Activated CD4-positive, alpha-beta T cell treated with anti-CD3 and anti-CD28 coated beads, Interleukin-2, Interleukin-6, amounts not matched to agents 100 ng/mL and 50 ng/mL, durations not matched to agents 16 hours and 8 hours (primary cell): ENCODE measurements at regions not wholly inside any gene's neighbourhood (a gene's known extent, or its start where the extent isn't known, plus 50 kb on each side); places are given as distances from the start of the nearest gene placed in this dataset.

Source experiments
- DNase-seq: peaks from one replicate; pipeline ENCODE4 v3.0.0-alpha.2; 2020

DNA sequence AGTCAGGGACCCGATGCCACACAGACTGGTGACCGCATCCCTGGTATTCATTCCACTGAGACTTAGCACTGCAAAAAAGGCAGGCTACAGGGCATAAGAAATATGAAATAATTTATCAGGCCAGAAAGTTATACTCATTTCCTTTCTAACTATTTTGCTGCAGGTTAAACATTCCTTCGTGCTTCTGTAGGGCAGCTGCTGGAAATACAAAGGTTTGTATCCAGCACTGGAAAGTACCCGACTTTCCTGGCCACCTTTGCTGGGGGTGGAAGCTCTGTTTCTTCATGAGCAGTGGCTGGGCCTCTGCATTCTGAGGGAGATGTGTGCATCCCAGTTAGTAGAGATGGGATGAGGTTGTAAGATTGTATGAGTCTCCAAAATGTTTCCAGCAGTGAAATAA, 478.6 kb upstream of the WWC1 start:
- DNase-seq, result no peak

DNA sequence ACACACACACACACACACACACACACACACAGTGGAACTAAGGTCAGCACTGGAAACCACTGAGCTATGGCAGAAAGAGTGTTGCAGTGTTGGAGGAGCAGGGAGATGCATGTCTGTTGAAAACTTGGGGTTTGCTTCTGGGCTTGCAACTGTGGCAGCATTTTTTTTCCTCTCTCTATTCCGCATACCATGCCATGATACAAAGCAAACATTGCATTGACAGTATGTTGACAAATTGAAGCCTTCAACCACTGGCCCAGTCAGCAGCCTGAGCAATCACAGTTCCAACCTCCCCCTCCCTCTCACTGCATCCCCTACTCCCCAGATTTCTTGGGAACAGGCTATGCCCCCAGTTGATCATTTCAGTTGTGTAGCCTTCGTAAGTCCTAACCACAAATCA, 478.1 kb upstream of the WWC1 start:
- DNase-seq, result no peak

DNA sequence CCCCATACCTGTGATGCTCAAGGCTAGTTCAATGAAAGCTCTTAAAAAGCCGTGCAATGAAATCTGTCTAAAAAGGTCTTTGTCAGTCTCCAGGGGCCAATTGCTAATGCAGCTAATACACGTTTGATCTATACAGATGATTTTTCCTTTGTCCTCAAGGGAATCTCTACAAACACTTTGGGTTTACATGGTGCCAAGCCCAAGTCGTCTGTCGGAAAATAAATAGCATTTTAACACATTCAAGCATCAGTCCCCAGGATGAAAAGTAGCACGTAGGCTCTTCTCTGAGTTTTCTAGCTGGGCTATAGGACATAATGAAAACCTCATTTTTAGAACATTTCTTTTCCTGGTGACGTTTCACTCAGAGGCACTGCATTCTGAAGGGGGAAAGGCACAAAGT, 477.4 kb upstream of the WWC1 start:
- no peak for DNase-seq

DNA sequence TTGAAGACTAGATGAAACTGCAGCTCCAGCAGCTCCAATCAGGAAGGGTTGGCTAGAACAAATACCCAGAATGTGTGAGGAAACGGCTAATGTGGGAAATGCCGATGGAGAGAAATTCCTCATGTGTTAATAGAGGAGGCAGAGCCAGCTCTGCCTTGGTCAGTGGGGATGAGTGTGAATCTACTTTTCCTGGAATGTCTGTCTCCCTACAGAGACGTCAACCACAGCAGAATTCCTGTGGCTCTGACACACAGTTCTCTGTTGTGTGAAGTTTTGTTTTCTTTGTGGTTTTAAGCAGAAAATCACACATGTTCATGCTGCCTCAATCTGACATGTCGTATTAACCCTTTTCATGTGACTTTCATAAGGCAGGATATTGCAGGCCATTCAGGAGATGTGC, 476.6 kb upstream of the WWC1 start:
- DNase-seq, result no peak

DNA sequence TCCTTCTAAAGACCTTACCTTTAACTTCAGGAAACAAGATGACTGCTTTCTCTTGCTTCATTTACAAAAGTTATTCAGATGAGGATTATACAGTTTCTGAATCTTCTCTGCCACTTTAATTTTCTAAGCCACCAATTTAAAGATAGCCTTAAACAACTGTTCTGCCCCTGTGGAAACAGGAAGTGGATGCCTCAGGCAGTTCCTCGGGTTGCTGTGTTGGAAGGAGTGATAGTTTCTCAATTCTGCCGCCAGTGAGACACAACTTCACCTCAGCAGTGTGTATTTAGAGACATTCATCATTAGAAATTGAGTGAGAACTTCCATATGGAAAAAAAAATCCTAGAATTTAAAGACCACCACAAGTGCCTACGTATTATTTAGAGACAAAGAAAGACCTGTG, 475.1 kb upstream of the WWC1 start:
- DNase-seq, result no peak

DNA sequence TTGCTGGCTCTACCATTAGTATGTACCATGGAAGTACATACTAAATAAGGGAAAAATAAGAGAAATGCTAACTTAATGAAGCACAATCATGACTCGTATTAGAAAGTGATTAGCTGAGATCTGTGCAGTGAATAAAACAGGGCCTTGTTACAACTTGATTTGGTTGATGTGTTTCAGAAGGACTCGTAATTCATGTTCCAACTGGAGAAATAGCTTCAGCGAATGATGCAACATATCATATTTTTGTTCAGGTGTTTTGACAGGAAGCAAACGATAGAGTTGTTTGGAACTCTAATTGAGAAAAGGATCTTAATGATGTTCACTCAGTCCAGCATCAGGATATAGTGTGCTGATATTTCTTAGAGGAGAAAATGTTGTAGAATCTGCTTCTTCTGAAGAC, 474.6 kb upstream of the WWC1 start:
- DNase-seq, result no peak

DNA sequence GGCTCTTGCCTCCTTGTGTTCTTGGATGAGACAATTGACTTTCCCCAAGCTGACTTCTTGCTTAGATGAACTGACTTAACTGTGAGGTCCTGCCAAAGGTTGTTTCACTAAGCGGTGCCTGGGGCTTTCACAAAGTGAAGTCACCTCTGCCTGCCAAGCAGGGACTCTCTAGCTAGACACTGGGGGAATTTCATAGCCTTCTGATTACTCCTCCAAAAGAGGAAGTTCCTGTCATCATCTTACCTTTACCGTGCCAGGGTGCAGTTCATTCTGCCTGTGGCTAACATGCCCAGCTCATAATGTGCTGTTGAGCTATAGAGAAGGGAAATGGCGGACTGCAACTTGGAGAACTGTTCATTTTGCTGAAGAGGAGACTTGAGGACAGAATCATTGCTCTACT, 472.0 kb upstream of the WWC1 start:
- DNase-seq, result no peak

DNA sequence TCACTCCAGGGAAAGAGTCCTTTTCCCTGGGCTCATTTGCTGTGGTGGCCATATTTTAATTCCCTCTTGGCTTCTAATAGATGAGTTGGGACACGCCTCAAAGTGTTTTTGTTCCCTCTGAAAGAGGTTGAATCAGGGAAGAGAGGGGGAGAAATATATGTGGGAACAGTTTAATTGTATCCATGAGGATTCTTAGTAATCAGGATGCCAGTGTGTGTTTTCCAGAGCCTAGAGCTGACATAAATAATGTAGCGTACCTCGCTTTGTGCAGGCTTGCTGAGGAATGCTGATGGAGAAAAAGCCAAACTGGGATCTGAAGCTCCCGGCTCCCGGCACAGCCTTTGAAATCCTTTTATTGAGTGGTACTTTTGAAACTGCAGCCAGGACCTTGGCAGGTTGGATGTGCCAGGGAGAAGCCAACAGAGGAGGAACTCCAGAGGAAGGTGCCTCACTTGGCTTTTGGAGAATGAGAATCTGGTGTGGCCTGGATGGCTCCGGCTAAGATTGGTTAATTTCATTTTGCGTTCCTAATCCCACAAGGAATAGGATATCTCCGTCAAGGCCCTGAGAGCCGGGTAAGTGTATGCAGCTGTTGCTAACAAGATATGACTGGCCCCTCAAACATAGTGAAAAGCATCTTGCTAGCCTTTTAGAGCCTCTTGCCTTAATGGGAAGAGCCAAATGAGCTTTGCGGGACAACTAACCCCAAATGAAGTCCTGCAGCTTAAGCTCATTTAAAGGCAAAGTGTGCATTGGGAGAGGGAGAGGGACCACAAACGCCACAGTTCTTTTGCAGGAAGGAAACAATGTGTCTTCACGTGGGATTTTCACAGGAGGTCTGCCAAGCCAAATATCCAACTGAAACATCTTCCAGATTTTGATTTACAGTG, 471.1 kb upstream of the WWC1 start:
- no peak for DNase-seq

DNA sequence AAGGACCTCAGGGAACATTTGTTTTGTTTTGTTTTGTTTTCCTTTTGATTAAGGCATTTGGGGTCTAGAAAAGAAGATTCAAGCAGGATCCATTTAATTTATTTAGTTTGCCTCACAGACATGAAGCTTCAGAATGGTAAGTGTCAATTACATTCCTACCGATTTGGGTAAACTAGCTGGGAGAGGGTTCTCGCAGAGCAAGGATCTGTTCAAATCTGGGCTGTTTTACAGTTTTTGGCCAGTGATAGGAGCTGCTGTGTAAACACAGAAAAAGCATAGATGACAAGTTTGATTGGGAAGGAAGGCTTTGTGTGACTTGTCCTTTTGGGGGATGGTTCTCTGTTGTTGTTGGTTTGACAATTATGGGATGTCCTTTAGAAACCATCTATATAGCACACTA, 470.3 kb upstream of the WWC1 start:
- no peak for DNase-seq

DNA sequence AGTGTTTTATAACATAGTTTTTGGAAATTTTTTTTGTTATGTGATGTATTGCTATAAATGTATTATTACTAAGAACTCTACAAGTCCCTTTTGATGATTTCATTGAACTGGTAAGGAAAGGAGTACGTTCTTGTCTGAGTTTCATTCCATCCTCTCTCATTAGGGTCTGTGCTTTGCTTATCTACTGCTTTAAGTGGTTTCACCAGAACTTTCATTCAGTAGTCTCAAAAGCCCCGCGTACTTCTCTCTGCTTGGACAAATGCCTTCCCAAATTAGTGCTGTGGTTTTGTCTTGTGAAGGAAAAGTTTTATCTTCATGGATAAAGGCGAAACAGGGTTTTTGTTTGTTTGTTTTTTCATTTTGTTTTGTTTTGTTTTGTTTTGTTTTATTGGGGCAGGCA, 469.8 kb upstream of the WWC1 start:
- DNase-seq, result no peak

DNA sequence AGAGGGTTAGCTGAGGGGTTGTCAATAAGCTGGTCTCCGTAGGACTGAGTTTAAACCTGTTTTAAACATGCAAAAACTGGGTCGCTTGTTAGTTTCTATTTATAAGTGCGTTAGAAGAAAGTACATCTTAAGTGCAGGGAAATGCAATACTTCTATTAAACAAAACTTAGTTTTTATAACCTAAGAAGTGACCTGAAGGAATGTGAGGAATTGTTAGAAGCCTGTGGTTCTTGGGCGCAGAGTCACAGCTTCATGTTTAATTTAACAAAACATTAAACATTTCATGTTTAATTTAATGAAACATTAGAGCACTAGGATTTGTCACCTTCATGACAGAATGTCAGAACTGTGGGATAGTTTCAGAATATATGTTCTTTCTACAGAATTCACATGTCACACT, 469.2 kb upstream of the WWC1 start:
- DNase-seq, result no peak

DNA sequence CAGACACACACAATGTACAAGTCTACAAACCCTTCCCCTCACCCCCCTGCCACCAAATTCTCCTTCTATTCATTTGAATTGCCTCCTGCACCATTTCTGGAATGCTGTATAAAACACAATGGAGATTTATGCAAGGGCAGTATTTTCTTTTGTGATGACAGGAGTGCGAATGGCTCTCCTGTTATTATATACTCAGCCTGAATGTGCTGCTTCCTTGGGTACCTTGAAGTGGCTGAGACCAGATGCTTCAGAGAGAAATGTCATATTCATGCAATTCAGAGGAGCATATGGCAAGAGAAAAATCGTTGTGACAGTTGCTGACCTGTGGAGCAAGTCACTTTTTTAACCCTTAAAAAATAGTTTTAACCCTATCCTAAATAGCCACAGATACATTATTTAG, 468.0 kb upstream of the WWC1 start:
- no peak for DNase-seq

DNA sequence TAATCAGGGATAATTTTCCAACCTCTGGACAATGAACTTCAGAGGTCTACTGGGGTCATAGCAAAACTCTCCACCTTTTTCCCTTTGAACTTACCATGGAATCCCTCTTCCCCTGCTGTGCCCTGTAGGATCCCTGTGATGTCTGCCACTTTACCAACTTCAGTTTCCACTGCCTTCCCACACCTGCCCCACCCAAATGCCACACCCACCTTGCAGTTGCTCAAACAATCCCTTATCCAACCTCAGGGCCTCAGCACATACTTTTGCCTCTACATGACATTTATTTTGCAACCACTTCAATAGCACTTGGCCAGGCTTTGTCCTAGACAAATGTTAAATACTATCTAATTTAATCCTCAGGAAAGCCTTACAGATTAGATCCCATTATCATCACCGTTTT, 463.7 kb upstream of the WWC1 start:
- no peak for DNase-seq

DNA sequence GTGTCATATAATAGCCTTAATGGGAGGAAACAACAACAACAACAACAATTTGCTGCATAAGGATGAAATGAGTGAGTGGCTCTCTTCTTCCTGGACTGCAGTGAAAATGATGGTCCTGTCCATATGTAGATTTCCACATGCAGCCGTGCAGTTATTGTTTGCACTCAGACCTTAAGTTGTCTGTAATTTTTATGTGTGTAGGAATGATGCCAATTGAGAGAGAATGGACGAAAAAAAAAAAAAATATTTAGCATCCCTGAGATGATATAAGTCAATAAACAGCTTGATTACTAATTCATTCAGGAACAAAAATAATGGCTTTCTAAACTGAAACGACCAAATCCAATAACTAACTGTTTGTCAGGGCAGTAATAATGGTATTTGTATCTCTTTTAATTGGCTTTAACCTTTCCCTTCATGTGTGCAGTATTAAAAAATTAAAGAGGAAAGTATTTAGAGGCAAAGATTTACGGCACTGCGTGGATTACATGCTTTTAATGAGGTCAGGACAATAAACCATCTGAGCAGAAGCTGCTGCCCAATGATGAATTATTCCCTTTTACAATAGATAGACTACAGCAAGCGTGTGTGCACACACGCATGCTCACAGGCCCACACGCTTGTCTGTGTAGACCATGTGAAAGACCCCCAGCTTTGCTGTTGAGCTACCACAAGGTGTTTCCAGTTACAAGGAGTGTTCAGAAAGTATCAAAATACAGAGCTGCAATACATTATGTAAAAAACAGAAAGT, 459.5 kb upstream of the WWC1 start:
- DNase-seq, result no peak

DNA sequence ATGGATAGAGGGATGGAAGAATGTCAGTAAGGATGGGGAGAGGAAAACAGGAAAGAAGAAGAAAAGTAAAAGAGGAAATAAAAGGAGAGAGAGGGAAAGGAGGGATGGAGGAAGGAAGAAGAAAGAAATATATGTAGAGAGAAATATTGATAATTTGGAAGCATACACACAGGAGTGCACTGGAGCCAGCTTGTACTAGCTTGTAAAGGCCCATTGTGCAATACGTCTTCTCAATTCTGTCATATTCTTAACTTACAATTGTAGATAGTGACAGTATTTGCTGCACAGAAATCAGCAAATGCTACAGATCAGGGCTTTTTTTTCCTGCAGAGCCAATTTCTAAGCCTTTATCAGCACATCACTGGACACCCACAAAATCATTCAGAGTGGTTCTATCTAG, 458.8 kb upstream of the WWC1 start:
- DNase-seq, result no peak

DNA sequence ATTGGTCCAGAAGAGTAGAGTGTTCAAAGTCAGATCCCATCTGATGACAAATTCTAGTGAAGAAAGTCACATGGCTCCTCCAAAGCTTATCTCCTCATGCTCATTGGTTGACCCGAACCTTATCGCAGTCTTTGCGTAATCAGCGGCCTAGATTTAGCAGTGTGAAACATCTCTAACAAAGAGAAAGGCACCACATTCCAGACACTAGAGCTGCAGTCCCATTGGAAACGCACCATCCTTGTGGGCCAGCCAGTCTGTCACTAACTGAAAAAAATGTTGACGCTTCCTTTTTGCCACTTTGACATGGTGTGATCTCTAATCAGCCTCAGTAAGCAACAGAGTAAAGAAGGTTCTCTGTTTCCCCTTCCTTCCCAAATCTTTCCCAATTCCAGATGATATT, 458.0 kb upstream of the WWC1 start:
- DNase-seq, result no peak

DNA sequence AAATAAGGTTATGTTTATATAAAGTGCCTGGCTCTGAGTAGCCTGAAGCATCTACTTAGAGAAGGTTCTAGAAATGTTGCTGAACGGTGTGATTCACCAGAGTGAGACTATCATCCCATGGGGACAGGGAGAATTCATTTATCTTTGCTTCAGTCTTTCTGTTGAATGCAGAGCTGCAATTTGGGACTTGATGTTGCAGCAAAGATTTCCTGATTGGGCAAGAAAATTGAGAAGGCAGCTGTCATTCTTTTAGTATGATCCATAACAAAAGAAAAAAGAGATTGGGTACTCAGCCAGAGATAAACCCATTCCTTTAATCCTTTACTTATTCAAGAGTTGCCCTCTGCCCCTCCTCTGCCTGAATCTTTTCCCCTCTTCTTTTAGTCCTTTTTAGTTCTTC, 456.3 kb upstream of the WWC1 start:
- no peak for DNase-seq

DNA sequence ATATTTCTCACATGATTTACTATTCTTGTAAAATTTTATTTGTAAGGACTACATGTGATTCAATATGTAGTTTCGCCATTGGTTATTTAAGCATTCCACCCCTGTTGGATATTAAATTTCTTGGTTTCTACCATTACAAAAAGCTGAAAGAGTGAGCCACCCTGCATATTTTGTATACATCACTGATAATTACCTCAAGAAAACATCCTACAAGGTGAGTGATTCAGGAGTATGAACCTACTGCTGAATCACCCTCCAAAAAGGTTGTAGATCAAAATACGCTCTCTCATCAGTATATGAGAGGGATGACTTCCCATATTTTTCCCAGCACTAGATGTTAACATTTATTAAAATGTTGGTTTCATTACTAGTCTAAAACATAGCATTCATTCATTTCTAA, 454.3 kb upstream of the WWC1 start:
- DNase-seq, result no peak

DNA sequence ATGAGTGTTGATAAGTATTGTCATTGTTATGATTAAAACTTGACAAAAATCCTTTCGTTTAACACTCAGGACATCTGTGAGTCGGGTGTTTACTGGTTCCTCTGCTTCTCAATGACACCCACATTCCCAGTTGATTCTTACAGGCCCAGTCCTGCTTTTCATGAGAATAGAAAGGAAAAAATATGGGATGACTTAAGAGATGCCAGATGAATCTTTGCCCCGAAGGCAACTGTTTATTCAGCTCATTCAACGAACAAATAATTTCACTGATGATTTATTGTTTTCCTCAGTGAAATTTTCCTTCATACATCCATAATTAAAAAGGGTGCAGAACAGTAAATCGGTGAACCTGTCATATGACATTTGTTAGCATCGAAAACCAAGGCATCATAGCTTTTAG, 452.4 kb upstream of the WWC1 start:
- DNase-seq, result no peak

DNA sequence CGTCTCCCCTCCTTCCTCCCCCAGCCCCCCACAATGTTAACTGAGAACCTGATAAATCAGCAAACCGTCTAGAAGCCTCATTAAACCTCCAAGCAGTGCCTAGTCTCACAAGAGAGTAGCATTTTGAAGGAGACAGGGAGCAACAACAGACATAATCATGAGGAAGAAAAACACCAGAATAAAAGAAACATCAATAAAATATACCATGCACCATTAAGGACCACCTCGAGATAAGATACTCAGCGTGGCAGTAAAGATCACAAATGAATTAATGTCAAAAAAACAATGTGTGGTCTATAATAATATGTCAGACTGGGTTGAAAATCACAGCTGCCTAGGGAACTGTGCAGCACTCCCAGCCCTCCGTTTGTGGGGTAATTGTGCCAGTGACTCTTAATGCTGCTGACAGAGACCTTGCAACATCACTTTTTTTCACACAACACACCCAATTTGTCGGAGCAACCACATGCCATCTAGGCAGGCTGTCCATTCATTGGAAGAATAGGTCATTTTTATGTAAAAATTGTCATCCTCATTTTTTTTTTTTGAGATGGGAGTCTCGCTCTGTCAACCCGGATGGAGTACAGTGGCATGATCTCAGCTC, 450.8 kb upstream of the WWC1 start:
- DNase-seq, result no peak

DNA sequence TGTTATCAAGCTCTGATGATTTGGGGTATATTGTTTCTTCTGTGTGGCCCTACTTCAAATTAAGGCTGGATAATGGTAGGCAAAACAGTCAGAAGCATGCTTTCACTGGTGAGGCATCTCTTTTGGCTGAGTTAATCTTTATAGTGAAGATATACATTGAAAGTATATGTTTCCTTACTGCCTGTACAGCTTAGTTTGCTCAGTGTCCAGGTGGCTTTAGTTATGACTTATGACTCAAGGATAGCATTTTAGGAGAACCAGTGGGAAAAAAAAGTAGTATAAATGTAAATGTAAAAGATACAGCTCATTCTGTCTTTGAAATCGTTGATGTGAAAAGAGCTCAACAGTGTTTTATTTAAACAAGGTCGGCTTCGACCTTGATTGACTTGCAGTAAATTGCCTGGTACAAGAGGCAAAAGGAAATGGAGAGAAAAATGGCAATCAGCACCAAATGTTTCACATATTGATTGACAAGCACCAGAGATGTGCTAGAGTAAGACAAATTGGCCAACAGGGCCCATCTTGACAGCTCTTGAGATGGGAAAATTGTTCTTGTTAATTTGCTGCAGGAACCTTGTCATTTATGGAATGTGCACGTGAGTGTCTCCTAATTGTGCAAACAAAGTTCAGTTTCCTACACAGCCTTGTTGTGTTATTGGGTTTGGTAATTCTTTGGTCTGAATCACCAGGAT, 447.4 kb upstream of the WWC1 start:
- DNase-seq, result no peak

DNA sequence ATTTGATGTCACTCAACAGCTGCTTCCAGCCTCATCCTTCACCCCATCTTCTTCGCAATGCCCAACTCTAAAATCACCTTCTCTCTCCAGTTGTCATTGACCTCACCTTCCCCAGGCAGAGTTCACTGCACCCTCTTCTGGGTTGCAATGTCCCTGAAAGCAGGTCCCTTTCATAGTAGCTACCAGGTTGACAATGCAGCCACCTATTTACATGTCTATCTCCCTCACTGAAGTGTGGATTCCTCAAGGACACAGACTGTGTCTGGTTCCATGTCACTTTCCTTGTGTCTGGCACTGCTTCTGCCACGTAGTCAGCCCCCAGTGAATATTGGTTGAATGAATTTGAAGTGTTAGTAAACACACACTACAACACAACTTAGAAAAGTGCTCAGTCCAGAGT, 445.5 kb upstream of the WWC1 start:
- DNase-seq, result no peak

DNA sequence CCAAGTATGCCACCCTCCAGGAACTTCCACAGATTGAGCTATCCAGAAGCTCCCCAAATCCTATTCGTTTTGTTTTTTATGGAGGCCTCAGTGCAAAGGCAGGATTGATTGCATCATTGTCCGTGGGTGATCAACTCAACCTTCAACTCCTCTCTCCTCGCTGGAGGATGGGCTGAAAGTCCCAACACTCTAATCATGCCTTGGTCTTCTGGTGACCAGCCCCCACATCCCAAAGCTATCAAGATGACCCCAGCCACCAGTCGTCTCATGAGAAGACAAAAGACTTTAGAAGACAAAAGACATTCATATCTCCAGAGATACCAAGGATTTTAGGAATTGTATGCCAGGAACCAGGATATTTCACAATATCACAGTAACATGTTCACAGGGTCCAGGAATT, 441.6 kb upstream of the WWC1 start:
- DNase-seq, result no peak

DNA sequence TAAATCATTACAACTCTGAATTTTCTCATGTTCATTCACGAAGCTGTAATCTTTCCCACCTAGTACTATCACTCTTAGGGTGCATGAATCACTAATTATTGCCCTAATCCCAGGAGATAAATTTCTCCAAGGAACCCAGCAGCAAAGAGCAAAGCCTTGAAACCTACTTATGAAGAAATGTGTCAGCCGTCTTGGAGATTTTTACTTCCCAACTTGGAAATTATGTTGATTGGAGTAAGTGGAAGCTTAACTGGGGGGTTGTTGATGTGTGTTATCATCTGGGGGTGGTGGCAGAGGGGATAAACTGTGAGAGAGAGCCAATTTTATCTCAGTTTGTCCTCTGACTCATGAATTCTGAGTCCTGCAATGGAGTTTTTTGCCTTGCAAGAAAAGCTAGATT, 440.5 kb upstream of the WWC1 start:
- DNase-seq, result no peak
